ENCODE measurements at regions not wholly inside any gene's neighbourhood (a gene's known extent, or its start where the extent isn't known, plus 50 kb on each side); places are given as distances from the start of the nearest gene placed in this dataset.

DNA sequence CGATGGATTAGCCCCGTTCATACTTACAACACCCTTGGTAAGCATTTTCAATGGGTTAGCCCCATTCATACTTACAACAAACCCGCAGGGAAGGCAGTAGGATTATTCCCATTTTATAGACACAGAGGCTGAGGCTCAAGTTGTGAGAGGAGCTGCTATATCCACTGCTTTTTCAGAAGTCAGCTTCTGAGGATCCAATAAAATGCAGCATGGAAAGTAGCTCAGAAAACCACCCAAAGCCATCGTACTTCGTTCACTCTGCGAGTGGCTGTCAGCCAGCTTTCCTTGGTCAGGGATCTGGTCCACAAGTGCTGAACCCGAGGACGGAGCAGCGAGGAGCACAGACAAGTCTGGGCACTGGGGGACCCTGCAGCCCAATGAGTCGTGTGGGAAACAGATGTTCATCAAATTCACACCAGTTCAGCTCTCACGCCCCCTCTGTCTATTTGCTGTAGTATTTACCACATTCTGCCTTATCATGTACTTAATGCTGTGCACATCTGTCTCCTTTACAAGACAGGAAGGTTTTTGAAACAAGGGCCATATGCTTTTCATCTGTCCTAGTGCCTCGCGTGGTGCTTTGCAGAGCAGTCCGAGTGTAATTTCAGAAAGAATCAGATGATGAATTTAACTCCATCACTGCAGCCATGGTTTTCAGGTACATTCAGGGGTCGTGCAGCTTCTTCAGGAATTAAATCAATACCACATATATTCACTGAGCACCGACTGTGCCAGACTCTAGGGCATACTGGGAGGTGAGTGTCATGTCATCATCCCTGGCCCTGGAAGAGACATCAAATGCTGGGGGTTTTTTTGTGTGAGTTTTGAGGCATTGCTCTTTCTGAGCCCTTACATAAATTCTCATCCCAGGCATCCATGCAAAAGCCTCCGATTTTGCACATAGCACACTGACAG lies 256.9 kb downstream of the CDH26 start:
- ATAC-seq = no peak; the same call in 2 of the 3 replicates
- TF ChIP-seq TCF4 (CRISPR knock-in tag; IDR thresholded peaks at IDR 0.05; ENCODE audit: borderline replicate concordance) (peak; percentile 47; the same call in 1 of the 2 replicates), ISL1 (CRISPR knock-in tag; IDR thresholded peaks at IDR 0.05) (no peak), ZNF70 (CRISPR knock-in tag; IDR thresholded peaks at IDR 0.05) (no peak)

DNA sequence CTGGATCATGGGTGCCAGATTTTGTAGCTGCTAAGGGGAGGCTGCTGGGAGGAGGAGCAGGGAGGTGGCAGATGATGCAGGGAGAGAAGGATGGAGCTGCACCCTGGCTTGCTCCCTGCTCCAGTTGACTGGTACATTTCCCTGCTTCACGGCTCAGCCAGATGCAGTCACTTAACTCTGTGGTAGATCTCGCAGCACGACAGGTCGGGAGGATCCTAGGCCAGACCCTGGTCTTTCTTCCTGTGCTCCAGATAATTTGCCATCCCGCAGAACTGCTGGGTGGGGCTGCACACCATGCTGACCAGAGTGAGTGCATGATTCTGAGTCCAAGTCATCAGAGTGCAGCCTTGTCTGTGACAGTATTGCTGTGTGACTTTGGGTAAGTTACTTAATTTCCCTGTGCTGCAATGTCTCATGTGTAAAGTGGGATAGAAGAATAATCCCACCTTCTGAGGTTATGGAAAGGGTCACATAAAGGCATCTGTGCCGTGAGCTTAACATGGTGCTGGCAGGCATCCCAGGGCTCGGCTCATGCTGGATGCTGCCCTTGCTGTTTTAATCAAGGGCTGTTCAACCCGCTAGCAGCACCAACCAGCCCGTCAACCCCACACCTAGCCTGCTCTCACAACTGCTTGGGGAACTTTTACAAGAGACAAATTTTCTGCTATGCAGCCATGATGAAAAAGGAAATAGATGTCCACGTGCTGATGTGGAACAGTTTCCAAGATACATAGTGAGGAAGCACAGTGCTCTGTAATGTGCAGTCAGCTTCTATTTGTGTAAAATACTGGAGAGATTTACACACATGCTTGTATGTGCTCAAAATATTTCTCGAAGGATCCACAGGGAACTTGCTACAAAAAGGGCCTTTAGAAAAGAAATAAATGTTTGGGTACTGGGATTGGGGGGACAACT lies 257.9 kb downstream of the CDH26 start:
- TF ChIP-seq, protein P1, sequence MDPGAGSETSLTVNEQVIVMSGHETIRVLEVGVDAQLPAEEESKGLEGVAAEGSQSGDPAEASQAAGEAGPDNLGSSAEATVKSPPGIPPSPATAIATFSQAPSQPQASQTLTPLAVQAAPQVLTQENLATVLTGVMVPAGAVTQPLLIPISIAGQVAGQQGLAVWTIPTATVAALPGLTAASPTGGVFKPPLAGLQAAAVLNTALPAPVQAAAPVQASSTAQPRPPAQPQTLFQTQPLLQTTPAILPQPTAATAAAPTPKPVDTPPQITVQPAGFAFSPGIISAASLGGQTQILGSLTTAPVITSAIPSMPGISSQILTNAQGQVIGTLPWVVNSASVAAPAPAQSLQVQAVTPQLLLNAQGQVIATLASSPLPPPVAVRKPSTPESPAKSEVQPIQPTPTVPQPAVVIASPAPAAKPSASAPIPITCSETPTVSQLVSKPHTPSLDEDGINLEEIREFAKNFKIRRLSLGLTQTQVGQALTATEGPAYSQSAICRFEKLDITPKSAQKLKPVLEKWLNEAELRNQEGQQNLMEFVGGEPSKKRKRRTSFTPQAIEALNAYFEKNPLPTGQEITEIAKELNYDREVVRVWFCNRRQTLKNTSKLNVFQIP (CRISPR knock-in tag; IDR thresholded peaks at IDR 0.05; ENCODE audit: borderline replicate concordance, low read depth) = no peak
- TF ChIP-seq BACH2 (CRISPR knock-in tag; IDR thresholded peaks at IDR 0.05; ENCODE audit: borderline replicate concordance) = no peak
- TF ChIP-seq GLIS3 (CRISPR knock-in tag; IDR thresholded peaks at IDR 0.05) = no peak
- TF ChIP-seq, protein P2, sequence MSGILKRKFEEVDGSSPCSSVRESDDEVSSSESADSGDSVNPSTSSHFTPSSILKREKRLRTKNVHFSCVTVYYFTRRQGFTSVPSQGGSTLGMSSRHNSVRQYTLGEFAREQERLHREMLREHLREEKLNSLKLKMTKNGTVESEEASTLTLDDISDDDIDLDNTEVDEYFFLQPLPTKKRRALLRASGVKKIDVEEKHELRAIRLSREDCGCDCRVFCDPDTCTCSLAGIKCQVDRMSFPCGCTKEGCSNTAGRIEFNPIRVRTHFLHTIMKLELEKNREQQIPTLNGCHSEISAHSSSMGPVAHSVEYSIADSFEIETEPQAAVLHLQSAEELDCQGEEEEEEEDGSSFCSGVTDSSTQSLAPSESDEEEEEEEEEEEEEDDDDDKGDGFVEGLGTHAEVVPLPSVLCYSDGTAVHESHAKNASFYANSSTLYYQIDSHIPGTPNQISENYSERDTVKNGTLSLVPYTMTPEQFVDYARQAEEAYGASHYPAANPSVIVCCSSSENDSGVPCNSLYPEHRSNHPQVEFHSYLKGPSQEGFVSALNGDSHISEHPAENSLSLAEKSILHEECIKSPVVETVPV (CRISPR knock-in tag; IDR thresholded peaks at IDR 0.05) = no peak
- no peak for ATAC-seq

DNA sequence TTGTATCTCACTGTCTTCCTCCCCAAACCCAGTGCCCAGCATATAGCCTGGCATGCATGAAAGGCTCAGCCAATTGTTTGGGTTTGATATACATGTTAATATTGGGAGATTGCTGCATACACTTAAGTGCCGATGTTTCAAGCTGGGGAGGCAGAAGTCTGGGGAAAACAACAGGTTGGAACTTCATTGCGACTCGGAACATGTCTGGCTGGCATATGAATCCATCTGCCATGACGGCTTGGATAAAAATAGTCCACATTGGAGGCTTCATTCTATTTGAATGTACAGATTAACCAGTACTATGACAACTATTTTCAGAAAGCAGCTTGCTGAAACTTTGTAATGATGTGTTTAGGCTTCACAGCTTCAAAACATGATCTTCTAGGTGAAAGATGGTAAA lies 261.0 kb downstream of the CDH26 start:
- no peak for TF ChIP-seq PPARA (CRISPR knock-in tag; IDR thresholded peaks at IDR 0.05; ENCODE audit: borderline replicate concordance)
- TF ChIP-seq, protein P3, sequence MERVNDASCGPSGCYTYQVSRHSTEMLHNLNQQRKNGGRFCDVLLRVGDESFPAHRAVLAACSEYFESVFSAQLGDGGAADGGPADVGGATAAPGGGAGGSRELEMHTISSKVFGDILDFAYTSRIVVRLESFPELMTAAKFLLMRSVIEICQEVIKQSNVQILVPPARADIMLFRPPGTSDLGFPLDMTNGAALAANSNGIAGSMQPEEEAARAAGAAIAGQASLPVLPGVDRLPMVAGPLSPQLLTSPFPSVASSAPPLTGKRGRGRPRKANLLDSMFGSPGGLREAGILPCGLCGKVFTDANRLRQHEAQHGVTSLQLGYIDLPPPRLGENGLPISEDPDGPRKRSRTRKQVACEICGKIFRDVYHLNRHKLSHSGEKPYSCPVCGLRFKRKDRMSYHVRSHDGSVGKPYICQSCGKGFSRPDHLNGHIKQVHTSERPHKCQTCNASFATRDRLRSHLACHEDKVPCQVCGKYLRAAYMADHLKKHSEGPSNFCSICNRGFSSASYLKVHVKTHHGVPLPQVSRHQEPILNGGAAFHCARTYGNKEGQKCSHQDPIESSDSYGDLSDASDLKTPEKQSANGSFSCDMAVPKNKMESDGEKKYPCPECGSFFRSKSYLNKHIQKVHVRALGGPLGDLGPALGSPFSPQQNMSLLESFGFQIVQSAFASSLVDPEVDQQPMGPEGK (CRISPR knock-in tag; IDR thresholded peaks at IDR 0.05; ENCODE audit: borderline replicate concordance) = no peak
- TF ChIP-seq RARB (CRISPR knock-in tag; IDR thresholded peaks at IDR 0.05) = no peak
- no peak for TF ChIP-seq ZNF70 (CRISPR knock-in tag; IDR thresholded peaks at IDR 0.05)
- TF ChIP-seq CSDC2 (CRISPR knock-in tag; IDR thresholded peaks at IDR 0.05) = no peak
- no peak for TF ChIP-seq TOX (CRISPR knock-in tag; IDR thresholded peaks at IDR 0.05; ENCODE audit: borderline replicate concordance)
- TF ChIP-seq ARNTL (CRISPR knock-in tag; IDR thresholded peaks at IDR 0.05; ENCODE audit: borderline replicate concordance, low read depth) = no peak
- TF ChIP-seq, protein P4, sequence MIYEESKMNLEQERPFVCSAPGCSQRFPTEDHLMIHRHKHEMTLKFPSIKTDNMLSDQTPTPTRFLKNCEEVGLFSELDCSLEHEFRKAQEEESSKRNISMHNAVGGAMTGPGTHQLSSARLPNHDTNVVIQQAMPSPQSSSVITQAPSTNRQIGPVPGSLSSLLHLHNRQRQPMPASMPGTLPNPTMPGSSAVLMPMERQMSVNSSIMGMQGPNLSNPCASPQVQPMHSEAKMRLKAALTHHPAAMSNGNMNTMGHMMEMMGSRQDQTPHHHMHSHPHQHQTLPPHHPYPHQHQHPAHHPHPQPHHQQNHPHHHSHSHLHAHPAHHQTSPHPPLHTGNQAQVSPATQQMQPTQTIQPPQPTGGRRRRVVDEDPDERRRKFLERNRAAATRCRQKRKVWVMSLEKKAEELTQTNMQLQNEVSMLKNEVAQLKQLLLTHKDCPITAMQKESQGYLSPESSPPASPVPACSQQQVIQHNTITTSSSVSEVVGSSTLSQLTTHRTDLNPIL (CRISPR knock-in tag; IDR thresholded peaks at IDR 0.05; ENCODE audit: low read depth) = no peak
- no peak for TF ChIP-seq SNAI2 (CRISPR knock-in tag; IDR thresholded peaks at IDR 0.05)
- TF ChIP-seq OSR1 (CRISPR knock-in tag; IDR thresholded peaks at IDR 0.05) = no peak
- no peak for TF ChIP-seq ZFP30 (CRISPR knock-in tag; IDR thresholded peaks at IDR 0.05)
- TF ChIP-seq ZC3H10 (CRISPR knock-in tag; IDR thresholded peaks at IDR 0.05) = no peak
- ATAC-seq = no peak

DNA sequence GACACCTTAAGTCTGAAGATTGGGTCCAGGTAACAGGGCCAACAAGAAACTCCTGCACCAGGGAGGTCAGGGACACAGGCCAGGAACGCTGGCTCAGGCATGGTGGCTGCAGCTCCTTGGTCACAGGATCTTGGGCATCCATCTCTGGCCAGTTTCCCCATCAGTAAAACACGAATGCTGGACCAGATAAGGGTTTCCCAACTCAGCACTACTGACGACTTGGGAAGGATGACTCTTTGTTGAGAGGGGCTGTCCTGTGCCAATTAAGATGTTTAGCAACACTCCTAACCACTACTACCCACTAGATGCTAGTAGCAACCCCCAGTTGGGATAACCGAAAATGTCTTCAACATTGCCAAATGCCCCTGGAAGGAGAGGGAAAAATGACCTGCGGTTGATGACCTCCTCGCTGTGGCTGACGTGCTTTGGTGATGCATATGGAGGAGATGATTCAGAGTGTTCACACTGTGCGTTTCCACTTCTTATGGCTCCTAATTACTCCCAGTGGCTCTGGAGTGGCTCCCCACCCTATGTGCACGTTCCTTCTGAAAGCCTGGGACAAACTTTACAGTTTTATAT lies 261.9 kb downstream of the CDH26 start:
- no peak for ATAC-seq
- TF ChIP-seq, protein P5, sequence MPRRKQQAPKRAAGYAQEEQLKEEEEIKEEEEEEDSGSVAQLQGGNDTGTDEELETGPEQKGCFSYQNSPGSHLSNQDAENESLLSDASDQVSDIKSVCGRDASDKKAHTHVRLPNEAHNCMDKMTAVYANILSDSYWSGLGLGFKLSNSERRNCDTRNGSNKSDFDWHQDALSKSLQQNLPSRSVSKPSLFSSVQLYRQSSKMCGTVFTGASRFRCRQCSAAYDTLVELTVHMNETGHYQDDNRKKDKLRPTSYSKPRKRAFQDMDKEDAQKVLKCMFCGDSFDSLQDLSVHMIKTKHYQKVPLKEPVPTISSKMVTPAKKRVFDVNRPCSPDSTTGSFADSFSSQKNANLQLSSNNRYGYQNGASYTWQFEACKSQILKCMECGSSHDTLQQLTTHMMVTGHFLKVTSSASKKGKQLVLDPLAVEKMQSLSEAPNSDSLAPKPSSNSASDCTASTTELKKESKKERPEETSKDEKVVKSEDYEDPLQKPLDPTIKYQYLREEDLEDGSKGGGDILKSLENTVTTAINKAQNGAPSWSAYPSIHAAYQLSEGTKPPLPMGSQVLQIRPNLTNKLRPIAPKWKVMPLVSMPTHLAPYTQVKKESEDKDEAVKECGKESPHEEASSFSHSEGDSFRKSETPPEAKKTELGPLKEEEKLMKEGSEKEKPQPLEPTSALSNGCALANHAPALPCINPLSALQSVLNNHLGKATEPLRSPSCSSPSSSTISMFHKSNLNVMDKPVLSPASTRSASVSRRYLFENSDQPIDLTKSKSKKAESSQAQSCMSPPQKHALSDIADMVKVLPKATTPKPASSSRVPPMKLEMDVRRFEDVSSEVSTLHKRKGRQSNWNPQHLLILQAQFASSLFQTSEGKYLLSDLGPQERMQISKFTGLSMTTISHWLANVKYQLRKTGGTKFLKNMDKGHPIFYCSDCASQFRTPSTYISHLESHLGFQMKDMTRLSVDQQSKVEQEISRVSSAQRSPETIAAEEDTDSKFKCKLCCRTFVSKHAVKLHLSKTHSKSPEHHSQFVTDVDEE (CRISPR knock-in tag; IDR thresholded peaks at IDR 0.05) = no peak
- TF ChIP-seq ZFP30 (CRISPR knock-in tag; IDR thresholded peaks at IDR 0.05) (no peak), ZNF565 (CRISPR knock-in tag; conservative IDR thresholded peaks at IDR 0.05; ENCODE audit: low read depth) (no peak), SNAI2 (CRISPR knock-in tag; IDR thresholded peaks at IDR 0.05) (no peak), ARNTL (CRISPR knock-in tag; IDR thresholded peaks at IDR 0.05; ENCODE audit: borderline replicate concordance, low read depth) (no peak), ZNF8 (CRISPR knock-in tag; IDR thresholded peaks at IDR 0.05) (no peak), ZNF70 (CRISPR knock-in tag; IDR thresholded peaks at IDR 0.05) (no peak)
